ENCODE measurements at regions not wholly inside any gene's neighbourhood (a gene's known extent, or its start where the extent isn't known, plus 50 kb on each side); places are given as distances from the start of the nearest gene placed in this dataset.

- no peaks in the 10 kb centered on the region for H3K36me3 ChIP-seq (replicated peaks in 1 of 2; ENCODE audit: insufficient read depth in 1 of 2, low read depth in 2 of 2)
These were observed 463.7 kb downstream of the EPM2A start for GRCh38 chr6:145271577-145271976.

DNA sequence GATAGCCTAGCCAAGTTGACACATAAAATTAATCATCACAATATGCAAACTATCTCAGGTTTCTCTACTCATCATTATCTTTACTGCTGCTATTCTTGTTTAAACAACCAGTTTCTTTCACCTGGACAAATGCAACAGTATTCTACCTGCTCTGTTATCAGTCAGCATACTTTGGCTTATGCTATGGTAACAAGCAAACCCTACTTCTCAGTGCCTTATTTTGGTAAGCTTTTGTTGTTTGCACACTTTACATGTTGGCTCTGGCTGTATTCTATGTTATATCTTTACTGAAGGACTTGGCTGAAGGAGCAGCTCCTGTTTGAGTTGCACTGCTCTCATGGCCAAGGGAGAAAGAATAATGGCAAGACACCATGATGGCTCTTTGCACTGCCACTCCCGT, 463.1 kb downstream of the EPM2A start:
- Histone ChIP-seq H3K9me3 (no peaks in the 10 kb centered on the region), H3K36me3 (replicated peaks in 1 of 2; ENCODE audit: insufficient read depth in 1 of 2, low read depth in 2 of 2) (no peaks in the 10 kb centered on the region), H3K4me3 (no peak overlapping the region), H3K4me1 (no peaks in the 10 kb centered on the region), H3K27me3 (no peaks in the 10 kb centered on the region), H3K27ac (no peak overlapping the region)
- no peak for ATAC-seq
- intact Hi-C loops (cut with DNase I) = no loop called here
- no peak for DNase-seq
- WGBS, 2 donors = 57 to 78% methylated on average over 1 of the region's 1 CpG
- TF ChIP-seq, protein P1, sequence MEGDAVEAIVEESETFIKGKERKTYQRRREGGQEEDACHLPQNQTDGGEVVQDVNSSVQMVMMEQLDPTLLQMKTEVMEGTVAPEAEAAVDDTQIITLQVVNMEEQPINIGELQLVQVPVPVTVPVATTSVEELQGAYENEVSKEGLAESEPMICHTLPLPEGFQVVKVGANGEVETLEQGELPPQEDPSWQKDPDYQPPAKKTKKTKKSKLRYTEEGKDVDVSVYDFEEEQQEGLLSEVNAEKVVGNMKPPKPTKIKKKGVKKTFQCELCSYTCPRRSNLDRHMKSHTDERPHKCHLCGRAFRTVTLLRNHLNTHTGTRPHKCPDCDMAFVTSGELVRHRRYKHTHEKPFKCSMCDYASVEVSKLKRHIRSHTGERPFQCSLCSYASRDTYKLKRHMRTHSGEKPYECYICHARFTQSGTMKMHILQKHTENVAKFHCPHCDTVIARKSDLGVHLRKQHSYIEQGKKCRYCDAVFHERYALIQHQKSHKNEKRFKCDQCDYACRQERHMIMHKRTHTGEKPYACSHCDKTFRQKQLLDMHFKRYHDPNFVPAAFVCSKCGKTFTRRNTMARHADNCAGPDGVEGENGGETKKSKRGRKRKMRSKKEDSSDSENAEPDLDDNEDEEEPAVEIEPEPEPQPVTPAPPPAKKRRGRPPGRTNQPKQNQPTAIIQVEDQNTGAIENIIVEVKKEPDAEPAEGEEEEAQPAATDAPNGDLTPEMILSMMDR (IDR thresholded peaks at IDR 0.05) = no peak
- no peak for TF ChIP-seq POLR2A (IDR thresholded peaks at IDR 0.05)

More at GRCh38 chr6:145271577-145271976, 463.7 kb downstream of the EPM2A start:
- Histone ChIP-seq H3K27ac (no peak overlapping the region), H3K27me3 (no peaks in the 10 kb centered on the region), H3K4me1 (no peaks in the 10 kb centered on the region), H3K4me3 (no peak overlapping the region), H3K9me3 (no peaks in the 10 kb centered on the region)
- ATAC-seq = no peak
- 92 to 95% methylated on average over 2 of the region's 2 CpGs for WGBS, 2 donors
- intact Hi-C loops (cut with DNase I) = no loop called here
- TF ChIP-seq, protein P1 (IDR thresholded peaks at IDR 0.05) = no peak
- no peak for TF ChIP-seq POLR2A (IDR thresholded peaks at IDR 0.05)
- no peak for DNase-seq

DNA sequence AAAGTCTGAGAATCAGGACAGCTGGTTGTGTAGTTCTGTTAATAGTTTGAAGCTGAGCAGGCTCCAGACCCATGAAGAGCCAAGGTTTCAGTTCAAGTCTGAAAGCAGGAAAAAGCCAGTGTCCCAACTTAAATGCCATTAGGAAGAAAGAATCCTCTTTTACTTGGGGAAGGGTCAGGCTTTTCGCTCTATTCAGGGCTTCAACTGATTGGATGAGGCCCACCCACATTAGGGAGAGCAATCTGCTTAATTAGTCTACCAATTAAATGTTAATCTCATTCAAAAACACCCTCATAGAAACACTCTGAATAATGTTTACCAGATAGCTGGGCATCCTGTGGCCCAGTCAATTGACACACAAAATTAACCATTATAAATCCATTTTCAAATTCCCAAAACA, 462.2 kb downstream of the EPM2A start:
- Histone ChIP-seq H3K36me3 (replicated peaks in 1 of 2; ENCODE audit: insufficient read depth in 1 of 2, low read depth in 2 of 2) (no peaks in the 10 kb centered on the region), H3K4me3 (no peak overlapping the region), H3K27ac (no peak overlapping the region), H3K27me3 (no peaks in the 10 kb centered on the region), H3K4me1 (no peaks in the 10 kb centered on the region), H3K9me3 (no peaks in the 10 kb centered on the region)
- DNase-seq = no peak
- WGBS, 2 donors = 80 to 100% methylated on average over 1 of the region's 1 CpG
- TF ChIP-seq, protein P1 (IDR thresholded peaks at IDR 0.05) = no peak
- TF ChIP-seq POLR2A (IDR thresholded peaks at IDR 0.05) = no peak
- intact Hi-C loops (cut with DNase I) = no loop called here
- no peak for ATAC-seq

DNA sequence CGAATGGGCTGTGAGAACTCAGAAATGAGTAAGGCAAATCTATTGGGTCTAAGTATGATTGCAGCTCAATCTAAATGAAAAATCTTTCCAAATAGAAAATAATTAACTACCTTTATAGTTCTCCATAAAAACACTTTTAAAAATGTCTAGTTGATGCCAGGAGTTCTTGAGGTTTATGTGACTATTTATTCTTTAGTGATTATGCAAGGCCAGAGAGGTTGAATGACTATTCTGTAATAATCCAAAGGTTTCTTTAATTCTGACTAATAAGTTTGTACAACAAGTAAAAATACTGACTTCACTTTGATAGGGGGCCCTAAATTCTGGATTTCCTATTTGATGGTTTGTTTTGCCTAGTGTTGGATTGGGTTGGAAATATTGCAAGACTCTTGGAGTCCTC, 461.2 kb downstream of the EPM2A start:
- TF ChIP-seq, protein P1 (IDR thresholded peaks at IDR 0.05) = no peak
- TF ChIP-seq POLR2A (IDR thresholded peaks at IDR 0.05) = no peak
- ATAC-seq (no peak), DNase-seq (no peak)
- H3K36me3 ChIP-seq (replicated peaks in 1 of 2; ENCODE audit: insufficient read depth in 1 of 2, low read depth in 2 of 2) = no peaks in the 10 kb centered on the region
- WGBS, 2 donors = 24 to 45% methylated on average over 1 of the region's 1 CpG
- no peaks in the 10 kb centered on the region for H3K9me3 ChIP-seq
- no peaks in the 10 kb centered on the region for H3K27me3 ChIP-seq
- H3K4me1 ChIP-seq = no peaks in the 10 kb centered on the region
- intact Hi-C loops (cut with DNase I) = no loop called here
- no peak overlapping the region for H3K27ac ChIP-seq
- no peak overlapping the region for H3K4me3 ChIP-seq

DNA sequence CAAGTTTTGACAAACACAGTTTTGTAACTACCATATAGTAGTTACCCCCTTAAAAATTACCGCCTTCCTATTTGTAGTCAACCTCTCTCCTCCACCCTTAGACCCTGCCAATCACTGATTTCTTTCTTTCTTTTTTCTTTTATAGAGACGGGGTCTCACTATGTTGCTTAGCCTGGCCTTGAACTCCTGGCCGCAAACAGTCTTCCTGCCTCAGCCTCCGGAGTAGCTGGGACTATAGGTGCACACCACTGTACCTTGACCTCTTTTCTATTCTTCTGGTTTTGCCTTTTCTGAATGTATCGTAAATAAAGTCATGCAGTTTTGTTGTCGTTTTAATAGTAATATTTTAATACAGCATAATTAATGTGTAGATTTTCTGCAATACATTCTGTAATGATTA, 460.3 kb downstream of the EPM2A start:
- Histone ChIP-seq H3K36me3 (replicated peaks in 1 of 2; ENCODE audit: insufficient read depth in 1 of 2, low read depth in 2 of 2) (no peaks in the 10 kb centered on the region), H3K27me3 (no peaks in the 10 kb centered on the region), H3K9me3 (no peaks in the 10 kb centered on the region), H3K4me1 (no peaks in the 10 kb centered on the region), H3K27ac (no peak overlapping the region), H3K4me3 (no peak overlapping the region)
- no peak for DNase-seq
- TF ChIP-seq, protein P1 (IDR thresholded peaks at IDR 0.05) = no peak
- ATAC-seq = no peak
- WGBS, 2 donors = 72 to 77% methylated on average over 6 of the region's 6 CpGs
- intact Hi-C loops (cut with DNase I) = no loop called here
